GM18873 (cell line): ENCODE measurements at regions not wholly inside any gene's neighbourhood (a gene's known extent, or its start where the extent isn't known, plus 50 kb on each side); places are given as distances from the start of the nearest gene placed in this dataset.

Experiments
- ATAC-seq: cut with Tn5 transposase; IDR thresholded peaks from one replicate; pipeline ENCODE4 v1.9.1; 2021; ENCODE audit warnings: mild to moderate bottlenecking, moderate library complexity, moderate number of reproducible peaks; ENCODE audit not compliant: unreplicated experiment, low FRiP score

DNA sequence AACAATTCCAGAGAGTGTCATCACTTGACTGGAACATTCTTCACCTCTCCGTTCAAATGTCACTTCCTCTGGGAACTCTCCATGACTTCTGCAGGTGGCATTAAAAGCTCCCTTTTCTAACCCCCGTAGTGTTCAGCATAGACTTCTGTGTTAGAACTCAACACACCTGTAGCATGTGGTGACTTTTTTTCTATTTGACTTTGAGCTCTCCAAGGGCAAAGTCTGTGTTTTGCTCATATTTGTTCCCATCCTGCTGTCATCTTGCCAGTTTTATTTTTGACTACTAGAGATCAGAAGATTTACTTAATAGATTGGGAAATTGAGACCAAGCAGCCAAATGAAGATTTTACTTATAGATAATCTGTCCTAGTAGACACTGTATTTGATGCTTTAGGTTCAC lies 367.1 kb downstream of the INSC start:
- ATAC-seq = no peak

GRCh38 chr11:15483205-15483604 lies 368.5 kb downstream of the INSC start:
- no peak for ATAC-seq

- no peak for ATAC-seq
Observed at GRCh38 chr11:15484398-15484797, 369.7 kb downstream of the INSC start.

GRCh38 chr11:15485432-15485831 lies 370.7 kb downstream of the INSC start:
- ATAC-seq = no peak

DNA sequence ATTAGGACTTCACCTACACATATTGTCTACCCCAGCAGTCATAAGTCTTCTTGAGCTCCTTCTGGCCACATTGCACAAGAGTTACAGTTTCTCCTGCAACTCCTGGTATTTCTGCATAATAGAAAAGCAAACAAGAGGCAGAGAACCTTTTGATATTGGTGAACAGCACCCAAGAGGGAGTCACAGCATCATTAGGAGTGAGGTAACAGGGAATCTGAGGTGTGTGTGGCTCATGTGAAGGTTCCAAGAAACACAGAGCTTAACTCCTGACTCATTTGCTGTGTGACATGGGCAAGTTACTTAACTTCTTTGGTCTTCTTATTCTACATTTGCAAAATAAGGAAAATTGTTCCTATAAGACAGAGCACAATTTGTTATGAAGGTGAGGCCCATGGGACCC lies 374.6 kb downstream of the INSC start:
- ATAC-seq = no peak

DNA sequence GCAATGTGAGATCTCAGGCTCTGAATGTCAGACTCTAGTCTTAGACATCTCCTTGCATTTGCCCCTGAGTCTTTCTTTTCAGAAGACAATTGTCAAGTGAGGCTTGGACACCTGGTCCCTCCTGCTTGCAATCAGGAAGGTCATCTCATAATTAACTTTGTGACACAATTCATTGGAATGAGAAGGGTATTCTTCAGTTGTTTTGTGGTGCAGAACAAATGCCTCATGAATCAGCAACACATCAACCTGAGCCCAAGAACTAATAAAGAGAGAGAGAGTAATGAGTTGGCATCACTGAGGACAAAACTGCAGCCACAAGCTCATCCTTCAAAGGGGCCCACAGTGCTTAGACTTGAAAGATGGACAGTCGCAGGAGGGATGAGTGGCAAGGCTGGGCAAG lies 375.8 kb downstream of the INSC start:
- ATAC-seq = no peak

GRCh38 chr11:15493066-15493465 lies 378.3 kb downstream of the INSC start:
- ATAC-seq = no peak

DNA sequence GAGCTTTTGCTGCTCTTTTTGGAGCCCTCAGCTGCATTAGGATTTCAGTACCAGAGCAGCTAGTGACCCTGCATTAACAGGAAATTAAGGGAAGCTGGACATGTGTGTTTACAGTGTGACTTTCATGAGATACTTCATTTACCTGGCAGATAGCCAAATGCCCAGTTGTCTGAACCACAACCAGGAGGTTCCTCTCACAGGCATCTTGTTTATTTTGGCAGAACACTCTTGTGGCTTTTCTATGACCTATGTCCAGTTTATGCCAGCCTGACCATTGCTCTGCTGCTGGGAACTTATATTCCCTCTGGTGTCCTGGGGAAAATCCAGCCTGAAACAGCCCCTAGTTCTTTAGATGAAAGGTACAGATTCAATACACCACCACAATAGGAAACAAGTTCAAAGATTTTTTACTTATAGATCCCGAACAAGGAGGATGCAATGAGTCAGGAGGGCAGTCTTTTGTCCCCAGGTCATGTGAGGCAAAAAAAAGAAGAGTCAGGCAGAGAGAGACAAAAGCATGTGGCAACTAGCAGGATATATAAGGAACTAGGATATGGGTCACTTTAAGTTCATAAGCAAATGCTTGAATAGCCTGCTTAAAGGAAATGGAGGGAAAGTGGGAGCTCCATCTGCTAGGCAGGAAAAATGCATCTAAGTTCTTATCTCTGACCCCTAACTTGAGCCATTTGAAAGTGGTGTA lies 379.3 kb downstream of the INSC start:
- no peak for ATAC-seq

GRCh38 chr11:15494740-15495139 lies 380.0 kb downstream of the INSC start:
- no peak for ATAC-seq

GRCh38 chr11:15495462-15495861 lies 380.7 kb downstream of the INSC start:
- ATAC-seq = no peak

DNA sequence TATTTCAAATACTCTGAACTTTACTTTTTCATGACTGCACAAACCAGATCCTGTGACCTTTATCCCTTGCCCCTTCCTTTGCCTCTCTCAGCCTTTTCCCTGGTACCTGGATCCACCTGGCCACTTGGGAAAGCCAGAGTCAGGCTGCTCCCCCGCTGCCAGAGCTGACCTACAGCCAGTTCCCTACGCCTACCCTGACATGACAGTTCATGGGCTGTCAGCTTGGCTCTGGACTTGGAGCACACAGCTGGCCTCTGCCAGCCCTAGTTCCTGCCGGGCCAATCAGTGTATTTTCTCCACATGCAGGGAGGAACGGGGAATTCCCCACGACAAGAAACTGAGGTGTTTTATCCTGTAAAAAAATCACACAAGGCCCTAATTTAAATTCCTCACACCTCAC lies 382.6 kb downstream of the INSC start:
- ATAC-seq = no peak

- no peak for ATAC-seq
Observed at GRCh38 chr11:15499674-15500073, 385.0 kb downstream of the INSC start.

- no peak for ATAC-seq
Observed at GRCh38 chr11:15500643-15501042, 385.9 kb downstream of the INSC start.

DNA sequence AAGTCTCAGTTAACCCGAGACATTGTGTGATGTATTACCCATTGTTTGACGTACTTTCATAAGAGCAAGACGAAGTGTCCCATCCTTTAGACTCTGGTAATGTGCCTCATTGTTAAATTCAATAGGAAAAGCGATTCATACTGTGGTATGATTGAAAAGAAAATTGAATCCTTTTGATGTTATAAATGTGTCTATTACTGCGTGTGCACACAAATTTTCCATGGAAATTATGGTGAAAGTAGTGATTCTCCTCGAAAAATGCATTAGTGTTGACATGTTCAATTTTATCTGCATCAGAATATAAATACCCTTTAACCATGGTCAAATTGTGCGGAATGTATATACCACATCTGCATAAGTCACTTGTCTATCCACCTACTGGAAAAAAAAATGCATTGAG lies 386.8 kb downstream of the INSC start:
- no peak for ATAC-seq

DNA sequence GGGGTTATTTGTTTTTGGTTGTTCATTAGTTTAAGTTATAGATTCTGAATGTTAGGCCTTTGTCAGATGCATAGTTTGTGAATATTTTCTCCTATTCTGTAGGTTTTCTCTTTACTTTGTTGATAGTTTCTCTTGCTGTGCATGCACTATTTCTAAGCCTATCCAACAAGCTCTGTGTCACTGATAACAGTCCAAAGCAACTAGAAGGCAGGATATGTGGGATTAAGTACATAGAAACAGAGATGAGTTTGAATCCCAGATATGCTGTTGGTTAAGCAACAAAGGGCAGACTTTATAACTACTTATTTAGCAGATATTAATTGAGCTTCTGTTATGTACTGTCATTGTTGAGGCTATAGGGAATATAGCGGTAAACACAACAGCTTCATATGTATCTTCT lies 390.4 kb downstream of the INSC start:
- ATAC-seq = no peak

DNA sequence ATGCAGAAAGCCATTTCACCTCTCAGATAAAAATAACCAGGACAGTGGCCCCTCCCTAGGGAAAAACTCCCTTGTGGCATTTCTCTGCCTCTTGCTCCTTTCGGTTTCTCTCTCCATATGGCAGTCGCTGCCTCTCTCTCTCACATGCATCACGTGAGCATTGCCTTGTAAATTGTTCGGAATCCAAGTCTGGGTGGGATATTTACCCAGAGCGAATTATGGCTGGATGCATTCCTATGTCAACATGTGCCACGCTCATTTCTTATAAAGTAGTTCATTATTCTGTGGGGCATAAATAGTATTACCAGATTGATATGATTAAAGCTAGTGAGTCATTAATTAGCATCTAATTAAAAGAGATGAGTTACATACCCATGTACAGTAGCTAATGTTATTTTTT lies 392.9 kb downstream of the INSC start:
- no peak for ATAC-seq

DNA sequence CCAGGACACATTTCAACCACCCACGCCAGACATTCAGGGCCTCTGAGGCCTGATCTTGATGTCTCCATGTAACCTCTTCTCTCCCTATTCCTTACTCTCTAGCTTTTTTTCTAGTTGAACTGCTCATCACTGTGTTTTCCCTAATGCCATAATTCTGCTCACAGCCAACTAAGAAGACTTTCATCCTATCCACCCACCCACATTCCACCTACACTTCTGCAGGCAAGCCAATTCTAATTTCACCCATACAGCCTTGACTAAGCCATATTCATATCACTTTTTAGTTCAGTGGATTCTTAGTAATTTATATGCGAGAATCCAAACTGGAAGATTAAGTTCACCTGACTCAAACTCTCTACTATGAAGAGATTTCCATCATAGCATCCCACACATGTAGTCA lies 394.4 kb downstream of the INSC start:
- ATAC-seq = no peak

- ATAC-seq = no peak
Observed at GRCh38 chr11:15519124-15519791, 404.5 kb downstream of the INSC start.

DNA sequence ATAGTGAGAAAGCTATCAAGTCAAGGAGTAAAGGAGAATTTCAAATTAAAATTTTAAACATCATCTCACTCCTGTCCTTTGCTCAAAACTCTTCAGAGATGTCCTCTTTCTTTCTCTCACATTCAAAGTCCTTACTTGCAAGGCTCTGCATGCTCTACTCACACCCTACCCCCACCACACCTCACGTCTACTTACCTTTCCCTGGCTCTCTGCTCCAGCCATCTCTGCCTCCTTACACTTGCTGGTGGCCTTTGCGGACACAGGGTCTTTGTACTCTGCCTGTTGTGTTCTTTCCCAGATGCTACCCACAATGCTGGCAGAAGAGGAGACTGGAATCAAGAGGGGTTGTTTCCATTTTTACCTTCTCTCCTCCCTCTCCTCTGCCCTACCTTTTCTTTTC lies 405.2 kb downstream of the INSC start:
- no peak for ATAC-seq

- ATAC-seq = no peak
Observed at GRCh38 chr11:15523543-15523942, 408.8 kb downstream of the INSC start.

DNA sequence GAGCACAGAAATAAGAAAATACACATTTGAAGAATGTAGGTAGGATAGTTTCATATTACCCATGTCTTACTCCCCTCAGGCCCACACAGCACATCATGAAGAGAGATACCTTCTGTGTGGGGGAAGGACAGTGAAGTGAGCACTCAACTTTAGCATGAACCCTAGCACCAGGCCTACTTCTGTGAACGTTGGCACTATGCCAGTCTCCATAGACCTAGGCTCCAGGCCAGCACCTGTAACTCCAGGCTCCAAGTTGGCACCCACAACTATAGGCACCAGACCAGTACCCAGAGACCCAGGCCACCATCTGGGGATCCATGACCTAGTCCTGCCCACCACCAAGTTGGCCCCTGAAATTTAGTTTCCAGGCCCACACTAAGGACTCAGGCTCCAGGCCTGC lies 410.9 kb downstream of the INSC start:
- ATAC-seq = no peak

- ATAC-seq = no peak
Observed at GRCh38 chr11:15526032-15526431, 411.3 kb downstream of the INSC start.
